ENCODE measurements at regions not wholly inside any gene's neighbourhood (a gene's known extent, or its start where the extent isn't known, plus 50 kb on each side); places are given as distances from the start of the nearest gene placed in this dataset.

- DNase-seq (ENCODE audit: low read depth) = no peak
- H3K4me3 ChIP-seq (ENCODE audit: low read length) = no peak overlapping the region
- no peak for TF ChIP-seq CTCF (conservative IDR thresholded peaks at IDR 0.05; ENCODE audit: low read depth, low read length)
Measured at GRCh38 chr5:165327631-165328030, 1822.2 kb downstream of the MAT2B start.

GRCh38 chr5:165328846-165329245, 1823.4 kb downstream of the MAT2B start:
- no peak overlapping the region for H3K4me3 ChIP-seq (ENCODE audit: low read length)
- DNase-seq (ENCODE audit: low read depth) = no peak
- TF ChIP-seq CTCF (conservative IDR thresholded peaks at IDR 0.05; ENCODE audit: low read depth, low read length) = no peak

GRCh38 chr5:165333623-165334022, 1828.2 kb downstream of the MAT2B start:
- TF ChIP-seq CTCF (conservative IDR thresholded peaks at IDR 0.05; ENCODE audit: low read depth, low read length) = no peak
- DNase-seq (ENCODE audit: low read depth) = no peak
- no peak overlapping the region for H3K4me3 ChIP-seq (ENCODE audit: low read length)

- no peak overlapping the region for H3K4me3 ChIP-seq (ENCODE audit: low read length)
- no peak for TF ChIP-seq CTCF (conservative IDR thresholded peaks at IDR 0.05; ENCODE audit: low read depth, low read length)
- DNase-seq (ENCODE audit: low read depth) = peak; percentile 38
Measured at GRCh38 chr5:165334201-165334600, 1828.8 kb downstream of the MAT2B start.

- TF ChIP-seq CTCF (conservative IDR thresholded peaks at IDR 0.05; ENCODE audit: low read depth, low read length) = no peak
Measured at GRCh38 chr5:165349735-165350134, 1844.3 kb downstream of the MAT2B start.

GRCh38 chr5:165351342-165351741, 1845.9 kb downstream of the MAT2B start:
- no peak for DNase-seq (ENCODE audit: low read depth)
- H3K4me3 ChIP-seq (ENCODE audit: low read length) = no peak overlapping the region
- TF ChIP-seq CTCF (conservative IDR thresholded peaks at IDR 0.05; ENCODE audit: low read depth, low read length) = no peak

More at GRCh38 chr5:165349735-165350134, 1844.3 kb downstream of the MAT2B start:
- no peak overlapping the region for H3K4me3 ChIP-seq (ENCODE audit: low read length)
- DNase-seq (ENCODE audit: low read depth) = no peak

GRCh38 chr5:165360366-165360765, 1854.9 kb downstream of the MAT2B start:
- no peak for TF ChIP-seq CTCF (conservative IDR thresholded peaks at IDR 0.05; ENCODE audit: low read depth, low read length)
- H3K4me3 ChIP-seq (ENCODE audit: low read length) = no peak overlapping the region
- DNase-seq (ENCODE audit: low read depth) = no peak
